SU-DHL-6 (cell line): ENCODE measurements at regions not wholly inside any gene's neighbourhood (a gene's known extent, or its start where the extent isn't known, plus 50 kb on each side); places are given as distances from the start of the nearest gene placed in this dataset.
"Not testable (repeated sequence)": the region's sequence is repeated elsewhere in the genome, so short reads cannot be mapped to it uniquely, and the experiment has no call there.

Experiments
- EZH2phosphoT487 ChIP-seq: fragments of 200-600 bp; sonication (generic), shearing (Covaris generic); conservative IDR thresholded peaks from 2 replicates; pipeline ENCODE4 v1.6.1; 2018; ENCODE audit warnings: mild to moderate bottlenecking, antibody characterized with exemption, low read length, moderate library complexity, mixed read lengths
- TF ChIP-seq, protein P1 (sequence below): fragments of 200-600 bp; sonication (generic); IDR thresholded peaks from one replicate; pipeline ENCODE4 v1.5.1; 2017; ENCODE audit warnings: antibody characterized with exemption, mild to moderate bottlenecking, low read length, moderate library complexity; ENCODE audit not compliant: insufficient read depth, poor library complexity, severe bottlenecking

DNA sequence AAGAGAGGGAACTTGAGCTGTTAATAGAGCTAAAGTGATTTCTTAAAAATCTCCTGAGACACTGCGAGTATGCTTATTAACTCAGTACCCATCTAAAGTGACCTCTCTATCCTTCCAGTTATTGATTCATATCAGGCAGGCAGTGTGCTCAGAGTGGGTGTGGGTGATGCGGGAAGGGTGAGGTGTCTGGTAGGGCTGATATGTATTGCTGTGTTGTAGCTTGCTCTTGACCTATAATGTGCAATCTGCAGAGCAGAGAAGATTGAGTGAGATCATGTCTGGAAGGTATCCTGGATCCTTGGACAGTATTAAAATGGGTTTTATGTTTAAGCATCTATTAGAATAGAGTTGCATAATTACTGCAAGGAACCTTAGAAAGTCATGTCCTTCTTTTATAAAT lies 71.9 kb upstream of the SEC22B start:
- TF ChIP-seq, protein P1, sequence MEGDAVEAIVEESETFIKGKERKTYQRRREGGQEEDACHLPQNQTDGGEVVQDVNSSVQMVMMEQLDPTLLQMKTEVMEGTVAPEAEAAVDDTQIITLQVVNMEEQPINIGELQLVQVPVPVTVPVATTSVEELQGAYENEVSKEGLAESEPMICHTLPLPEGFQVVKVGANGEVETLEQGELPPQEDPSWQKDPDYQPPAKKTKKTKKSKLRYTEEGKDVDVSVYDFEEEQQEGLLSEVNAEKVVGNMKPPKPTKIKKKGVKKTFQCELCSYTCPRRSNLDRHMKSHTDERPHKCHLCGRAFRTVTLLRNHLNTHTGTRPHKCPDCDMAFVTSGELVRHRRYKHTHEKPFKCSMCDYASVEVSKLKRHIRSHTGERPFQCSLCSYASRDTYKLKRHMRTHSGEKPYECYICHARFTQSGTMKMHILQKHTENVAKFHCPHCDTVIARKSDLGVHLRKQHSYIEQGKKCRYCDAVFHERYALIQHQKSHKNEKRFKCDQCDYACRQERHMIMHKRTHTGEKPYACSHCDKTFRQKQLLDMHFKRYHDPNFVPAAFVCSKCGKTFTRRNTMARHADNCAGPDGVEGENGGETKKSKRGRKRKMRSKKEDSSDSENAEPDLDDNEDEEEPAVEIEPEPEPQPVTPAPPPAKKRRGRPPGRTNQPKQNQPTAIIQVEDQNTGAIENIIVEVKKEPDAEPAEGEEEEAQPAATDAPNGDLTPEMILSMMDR, result not testable (repeated sequence)
- TF ChIP-seq EZH2phosphoT487, result not testable (repeated sequence)
